GM18909 (cell line): ENCODE measurements at regions not wholly inside any gene's neighbourhood (a gene's known extent, or its start where the extent isn't known, plus 50 kb on each side); places are given as distances from the start of the nearest gene placed in this dataset.
A peak's percentile ranks its signal among the peaks of the same experiment; 100 is the strongest.
"Not testable (repeated sequence)": the region's sequence is repeated elsewhere in the genome, so short reads cannot be mapped to it uniquely, and the experiment has no call there.

Experiments
- ATAC-seq: cut with Tn5 transposase; IDR thresholded peaks from one replicate; pipeline ENCODE4 v1.9.1; 2021; ENCODE audit warnings: mild to moderate bottlenecking; ENCODE audit not compliant: unreplicated experiment, poor library complexity

DNA sequence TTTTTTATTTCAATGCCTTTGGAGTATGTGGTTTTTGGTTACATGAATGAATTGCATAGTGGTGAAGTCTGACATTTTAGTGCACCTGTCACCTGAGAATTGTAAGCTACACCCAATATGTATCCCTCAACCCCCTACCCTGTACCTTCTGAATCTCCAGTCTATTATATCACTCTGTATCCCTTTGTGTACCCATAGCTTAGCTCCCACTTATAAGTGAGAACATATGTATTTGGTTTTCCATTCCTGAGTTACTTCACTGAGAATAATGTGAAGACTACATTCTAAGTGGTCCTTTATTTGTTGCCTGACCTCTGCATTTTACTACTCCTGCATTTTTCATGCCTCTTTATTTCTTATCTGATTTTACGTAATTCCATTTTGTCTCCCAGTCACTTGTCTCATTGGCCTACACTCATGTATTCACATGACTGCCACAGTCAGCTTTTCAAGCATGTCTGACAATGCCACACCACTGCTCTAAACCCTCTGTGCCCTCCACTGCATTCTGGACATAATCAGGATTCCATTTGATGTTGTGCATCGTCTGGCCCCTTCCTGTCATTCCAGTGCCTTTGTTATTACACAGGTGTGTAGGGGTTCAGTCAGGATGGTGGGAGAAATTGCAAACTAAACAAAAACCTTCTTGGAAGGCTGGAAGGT, 1325.5 kb downstream of the XPNPEP1 start:
- no peak for ATAC-seq

DNA sequence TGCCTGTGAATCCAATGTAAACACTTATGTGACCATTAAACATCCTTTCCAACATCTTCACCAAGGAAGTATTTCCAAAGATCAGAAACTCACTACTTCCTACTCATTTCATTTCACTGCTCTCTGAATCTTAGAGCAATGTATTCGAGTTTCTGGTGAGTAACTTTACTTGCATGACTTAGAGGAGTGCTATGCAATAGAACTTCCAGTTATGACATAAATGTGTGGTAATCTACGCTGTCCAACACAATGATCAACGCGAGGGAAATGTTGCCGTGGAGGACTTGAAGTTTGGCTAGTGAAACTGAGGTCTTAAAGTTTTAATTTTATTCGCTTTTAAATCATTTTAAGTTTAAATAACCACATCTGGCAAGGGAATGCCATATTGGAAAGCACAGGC, 1326.3 kb downstream of the XPNPEP1 start:
- ATAC-seq = no peak

DNA sequence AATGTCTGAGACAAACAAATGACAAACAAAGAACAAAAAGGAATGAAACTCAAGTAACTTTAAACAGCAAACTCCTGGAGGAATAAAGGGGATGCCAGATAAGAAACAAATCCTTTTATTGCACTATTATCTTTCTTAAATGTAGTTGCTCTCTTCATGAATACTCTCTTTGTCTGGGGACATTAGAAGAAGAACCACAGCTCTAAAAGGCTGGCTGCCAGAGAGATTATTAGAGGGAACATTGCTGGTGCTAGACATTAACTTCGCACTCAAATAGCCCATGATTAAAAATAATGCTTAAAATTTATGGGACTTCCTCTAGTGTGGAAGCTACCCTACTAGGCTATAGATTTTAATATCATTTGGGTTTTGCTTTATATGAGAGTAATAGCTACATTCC, 1330.4 kb downstream of the XPNPEP1 start:
- no peak for ATAC-seq

DNA sequence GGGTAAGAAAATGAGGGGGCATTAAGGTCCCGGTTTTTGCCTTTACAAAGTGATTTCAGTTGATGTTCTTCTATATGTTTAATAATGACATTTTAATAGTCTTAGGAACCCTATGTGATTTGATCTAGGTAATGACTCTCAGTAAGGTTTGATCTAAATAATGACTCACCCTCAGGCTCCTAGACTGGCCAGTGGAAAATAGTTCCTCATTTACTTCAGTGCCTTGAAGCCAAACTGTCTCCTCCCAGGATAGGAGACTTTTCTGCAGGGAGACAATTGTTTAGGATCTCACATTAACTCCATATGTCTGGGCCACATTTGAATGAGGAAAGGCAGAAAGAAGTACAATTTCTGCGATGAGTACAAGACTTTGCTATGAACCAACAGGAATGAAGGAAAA, 1331.9 kb downstream of the XPNPEP1 start:
- ATAC-seq = no peak

DNA sequence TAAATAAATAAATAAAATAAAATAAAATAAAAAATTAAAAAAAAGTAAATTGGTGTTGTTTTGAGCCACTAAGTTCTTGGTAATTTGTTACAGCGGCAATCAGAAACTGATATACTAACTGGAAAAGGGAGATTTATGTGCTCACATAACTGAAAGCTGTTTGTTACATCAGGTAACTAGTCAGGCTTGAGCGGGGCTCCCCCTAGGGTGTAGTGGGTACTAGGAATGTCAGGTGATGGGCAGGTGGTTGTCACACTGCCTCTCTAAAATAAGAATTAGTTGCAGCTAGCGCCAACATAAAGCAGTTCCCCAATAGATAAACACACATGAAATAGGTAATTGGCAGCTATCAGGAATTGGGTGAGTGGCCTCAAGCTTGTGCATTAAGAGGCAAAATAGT, 1336.9 kb downstream of the XPNPEP1 start:
- ATAC-seq = no peak

DNA sequence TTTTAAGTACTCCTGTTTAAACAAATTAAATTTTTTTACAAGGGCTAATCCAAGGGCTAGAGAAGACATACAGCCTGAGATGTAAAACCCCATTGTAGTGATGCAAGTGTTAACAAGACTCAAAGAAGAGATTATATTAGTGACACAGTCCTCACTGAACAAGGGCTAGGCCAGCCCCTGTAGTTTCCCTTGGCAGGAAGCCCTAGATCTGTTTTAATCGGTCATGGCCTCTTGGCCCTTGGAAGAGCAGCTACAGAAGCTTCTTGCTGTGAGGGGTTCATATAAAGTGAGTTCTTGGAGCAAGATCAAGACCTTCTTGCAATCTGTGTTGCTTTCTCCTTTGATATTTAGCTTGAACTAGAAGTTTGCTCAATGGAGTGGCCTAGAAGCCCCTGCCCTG, 1339.4 kb downstream of the XPNPEP1 start:
- no peak for ATAC-seq

DNA sequence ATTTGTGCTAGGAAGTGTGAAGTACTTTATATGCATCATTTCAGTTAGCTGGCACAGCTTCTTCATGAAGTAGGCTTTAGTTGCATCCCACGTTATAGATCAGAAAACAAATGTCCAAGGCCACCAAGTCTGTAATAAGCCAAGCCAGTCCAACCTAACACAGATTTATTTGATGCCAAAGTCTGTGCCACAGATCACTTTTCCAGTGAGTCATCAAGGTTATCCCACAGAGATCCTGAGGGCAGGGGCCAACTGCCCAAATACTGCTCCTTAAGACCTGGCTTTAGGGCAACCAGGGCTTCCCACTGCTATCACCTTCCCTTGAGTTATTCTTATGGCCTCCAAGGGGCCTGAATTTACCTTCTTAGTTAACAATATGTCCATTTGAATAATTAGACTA, 1340.4 kb downstream of the XPNPEP1 start:
- ATAC-seq = no peak

DNA sequence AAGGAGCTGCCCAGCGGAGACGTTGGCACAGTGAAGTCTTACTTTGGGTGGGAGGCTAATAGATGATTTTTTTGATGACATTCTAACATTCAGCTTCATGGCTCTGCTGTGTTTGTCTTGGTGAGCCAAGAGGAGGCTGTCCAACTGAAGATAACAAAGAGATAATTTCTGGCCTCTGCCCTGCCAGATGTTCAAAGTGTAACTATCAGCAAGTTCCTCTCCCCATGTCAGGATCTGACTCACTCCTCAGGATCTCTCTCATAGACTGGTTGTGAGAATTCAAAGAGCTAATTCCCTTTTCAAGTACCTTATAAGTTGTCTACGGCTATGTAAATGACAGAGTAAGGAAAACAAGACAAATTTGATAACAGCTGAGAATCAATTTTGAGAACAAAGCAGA, 1340.9 kb downstream of the XPNPEP1 start:
- no peak for ATAC-seq

DNA sequence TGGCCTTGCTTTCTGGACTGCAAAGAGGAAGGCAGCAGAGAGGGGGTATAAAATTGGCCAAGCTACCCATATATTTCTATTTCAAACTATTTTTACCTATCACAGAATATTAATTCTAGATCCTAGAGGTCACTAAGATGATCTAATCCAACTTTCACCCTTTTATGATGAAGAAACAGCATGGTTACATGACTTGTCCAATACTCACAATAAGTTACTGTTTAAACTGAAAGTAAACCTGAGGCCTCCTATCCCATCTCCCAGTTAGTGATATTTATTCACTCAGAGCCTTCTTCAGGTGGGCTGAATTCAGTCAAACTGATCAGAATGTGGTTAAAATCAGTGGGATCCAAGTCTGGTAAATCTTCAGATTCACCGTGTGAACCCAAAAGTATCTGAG, 1345.1 kb downstream of the XPNPEP1 start:
- no peak for ATAC-seq

DNA sequence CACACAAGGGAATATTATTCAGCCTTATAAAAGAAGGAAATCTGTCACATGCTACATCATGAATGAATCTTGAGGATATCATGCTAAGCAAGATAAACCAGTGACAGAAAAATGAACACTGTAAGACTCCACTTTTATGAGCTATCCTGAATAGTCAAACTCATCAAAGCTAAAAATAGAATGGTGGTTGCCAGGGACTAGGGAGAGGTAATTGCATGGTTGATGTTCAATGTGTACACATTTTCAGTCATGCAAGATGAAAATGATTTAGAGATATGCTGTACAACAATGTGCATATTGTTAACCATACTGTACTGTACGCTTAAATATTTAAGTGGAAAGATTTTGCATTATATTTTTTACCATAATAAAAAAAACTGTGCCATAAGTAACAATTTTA, 1349.1 kb downstream of the XPNPEP1 start:
- no peak for ATAC-seq

DNA sequence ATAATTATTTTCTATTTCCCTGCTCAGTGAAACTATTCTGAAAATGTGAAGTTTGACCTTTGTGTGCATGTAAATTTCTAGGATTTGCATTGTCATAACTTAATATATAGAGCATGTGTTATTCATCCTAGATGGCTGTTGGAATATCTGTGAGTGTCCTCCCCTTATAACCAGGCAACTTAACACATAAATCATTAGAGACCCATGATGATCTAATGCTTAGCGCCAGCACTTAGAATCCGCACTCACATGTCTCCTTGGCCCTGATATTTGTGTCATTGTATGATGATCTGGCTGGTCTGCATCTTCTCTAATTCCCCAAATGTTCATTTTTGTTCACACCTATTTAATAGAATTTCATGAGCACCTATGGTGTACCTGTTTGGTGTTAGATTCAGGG, 1354.5 kb downstream of the XPNPEP1 start:
- ATAC-seq = no peak

DNA sequence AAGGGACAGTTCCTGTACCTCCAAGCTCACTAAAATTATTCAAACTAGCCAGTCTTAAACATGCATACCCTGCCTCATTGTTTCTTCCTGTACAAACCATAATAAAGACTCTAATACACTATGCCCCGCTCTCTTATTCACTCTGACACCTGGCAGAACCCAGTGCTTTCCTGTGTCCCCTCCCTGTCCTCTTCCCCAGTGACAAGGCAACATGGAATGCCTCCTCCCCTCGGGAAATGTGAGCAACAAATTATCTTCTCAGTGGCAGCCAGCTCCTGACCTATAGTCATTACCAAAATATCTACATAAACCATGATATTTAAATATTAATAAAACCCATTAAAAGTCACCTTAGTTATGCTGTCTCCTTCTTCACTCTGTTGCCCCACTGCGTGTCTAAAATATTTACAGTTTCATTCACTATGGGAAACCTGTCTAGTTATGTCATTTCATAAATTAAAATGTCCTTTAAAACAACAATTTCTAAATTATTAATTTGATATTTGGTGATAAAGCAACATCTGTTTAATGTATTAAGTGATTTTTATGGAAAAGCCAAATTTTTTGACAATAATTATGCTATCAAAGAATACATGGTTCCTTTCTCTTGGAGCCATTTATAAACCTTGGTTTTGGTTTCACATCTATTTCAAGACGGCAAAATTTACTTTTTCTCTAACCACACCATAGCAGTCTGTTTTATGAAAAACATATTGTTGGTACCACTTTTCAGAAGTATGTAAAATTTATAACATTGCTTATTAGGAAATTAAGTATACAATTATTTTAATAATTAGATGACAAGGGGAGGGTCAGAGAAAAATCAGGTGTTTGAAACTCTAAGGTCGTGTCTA, 1355.2 kb downstream of the XPNPEP1 start:
- peak; percentile 65 for ATAC-seq

DNA sequence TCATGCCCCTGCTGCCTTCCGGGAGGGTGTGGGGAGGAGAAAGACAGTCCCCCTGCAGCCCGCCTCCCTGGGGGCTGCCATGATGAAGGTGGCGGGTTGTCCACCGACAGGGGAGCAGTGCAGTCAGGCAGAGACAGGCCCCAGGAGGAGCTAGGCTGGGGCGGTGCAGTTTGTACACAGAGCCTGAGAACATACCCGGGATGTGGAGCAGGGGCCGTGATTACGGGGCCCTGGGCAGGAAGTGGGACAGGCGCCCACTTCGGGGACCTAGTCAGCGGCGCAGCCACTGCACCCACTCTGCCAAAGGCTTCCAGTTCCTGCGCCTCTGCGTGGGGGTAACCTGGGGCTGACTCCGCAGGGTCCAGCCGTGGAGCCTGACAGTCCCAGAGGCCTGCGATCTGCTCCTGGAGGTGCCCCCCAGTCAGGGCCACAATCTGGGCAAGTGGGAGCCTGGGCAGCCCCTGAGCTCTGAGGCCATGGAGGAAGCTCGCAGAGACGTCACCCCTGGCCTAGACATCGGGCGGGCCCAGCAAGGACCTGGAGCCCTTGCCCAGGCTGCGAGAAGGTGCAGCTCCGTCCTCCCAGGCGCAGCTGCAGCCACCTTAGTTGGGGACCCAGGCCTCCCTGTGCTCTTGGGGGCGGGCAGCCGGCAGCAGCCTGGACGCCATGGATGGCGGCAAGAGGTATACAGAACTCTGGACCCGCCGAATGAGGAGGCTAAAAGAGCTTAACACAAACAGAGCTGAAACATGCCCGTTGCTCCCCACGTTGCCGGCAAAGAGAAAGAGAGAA, 1356.8 kb downstream of the XPNPEP1 start:
- ATAC-seq = no peak

DNA sequence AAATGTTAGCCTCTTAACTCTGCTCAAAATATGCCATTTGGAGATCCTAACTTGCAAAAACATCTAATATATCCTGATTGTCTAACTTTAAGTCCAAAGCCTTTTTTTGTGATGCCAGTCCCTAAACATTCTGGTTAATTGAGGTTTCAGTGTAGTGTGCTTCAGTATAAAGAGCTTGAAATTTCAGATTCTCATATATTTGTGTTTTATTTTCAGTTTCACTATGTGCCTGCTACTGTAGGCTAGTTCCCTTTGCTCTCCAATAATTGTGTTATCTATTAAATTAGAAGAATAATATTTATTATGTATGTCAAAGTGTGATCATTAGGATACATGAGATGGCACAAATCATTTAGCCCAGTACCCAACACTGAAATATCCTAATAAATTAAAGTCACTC, 1361.2 kb downstream of the XPNPEP1 start:
- no peak for ATAC-seq

DNA sequence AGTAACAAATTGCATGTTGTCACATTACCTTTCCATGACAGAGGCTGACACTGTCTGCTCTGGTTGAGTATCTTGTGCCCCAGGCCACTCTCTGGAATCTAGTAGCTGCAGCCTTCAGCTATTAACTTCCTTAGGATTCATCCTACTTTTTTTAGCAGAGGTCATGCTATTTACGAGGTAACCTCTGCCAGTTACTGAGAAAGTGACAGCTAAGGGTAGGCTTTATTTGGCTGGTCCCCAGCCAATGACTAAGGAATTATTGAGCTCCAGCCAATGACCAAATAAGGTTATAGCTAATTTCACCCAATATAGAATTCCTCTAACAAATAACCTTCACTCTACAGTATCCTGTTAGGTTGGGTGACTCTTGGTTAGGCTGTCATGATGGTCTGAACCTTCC, 1361.7 kb downstream of the XPNPEP1 start:
- ATAC-seq = no peak

DNA sequence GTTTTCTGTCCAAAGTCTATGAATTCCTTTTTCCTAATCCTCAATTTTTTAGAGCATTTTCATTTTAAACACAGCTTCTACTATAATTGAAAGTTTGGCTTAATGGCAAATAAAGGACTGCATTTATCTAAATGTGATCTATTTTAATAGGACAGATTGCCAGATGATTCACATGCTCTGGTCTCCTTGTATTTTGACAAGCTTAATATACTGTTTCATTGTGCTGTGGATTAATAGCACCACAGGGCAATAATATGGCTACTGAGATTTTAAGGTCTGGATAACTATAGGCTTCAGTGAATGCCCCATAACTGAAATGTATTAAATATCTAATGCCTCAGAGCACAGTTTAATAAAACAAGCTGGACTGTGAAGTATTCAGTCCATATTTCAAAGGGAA, 1362.8 kb downstream of the XPNPEP1 start:
- ATAC-seq = no peak

DNA sequence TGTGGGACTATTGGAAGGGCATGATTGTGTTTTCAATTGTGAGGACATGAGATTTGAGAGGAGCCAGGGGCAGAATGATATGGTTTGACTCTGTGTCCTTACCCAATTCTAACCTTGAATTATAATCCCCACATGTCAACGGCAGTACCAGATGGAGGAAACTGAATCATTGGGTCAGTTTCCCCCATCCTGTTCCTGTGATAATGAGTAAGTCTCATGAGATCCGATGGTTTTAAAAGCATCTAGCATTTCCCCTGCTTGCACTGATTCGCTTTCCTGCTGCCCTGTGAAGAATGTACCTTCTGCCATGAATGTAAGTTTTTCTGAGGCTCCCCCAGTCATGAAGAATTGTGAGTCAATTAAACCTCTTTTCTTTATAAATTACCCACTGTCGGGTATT, 1367.1 kb downstream of the XPNPEP1 start:
- ATAC-seq = no peak

DNA sequence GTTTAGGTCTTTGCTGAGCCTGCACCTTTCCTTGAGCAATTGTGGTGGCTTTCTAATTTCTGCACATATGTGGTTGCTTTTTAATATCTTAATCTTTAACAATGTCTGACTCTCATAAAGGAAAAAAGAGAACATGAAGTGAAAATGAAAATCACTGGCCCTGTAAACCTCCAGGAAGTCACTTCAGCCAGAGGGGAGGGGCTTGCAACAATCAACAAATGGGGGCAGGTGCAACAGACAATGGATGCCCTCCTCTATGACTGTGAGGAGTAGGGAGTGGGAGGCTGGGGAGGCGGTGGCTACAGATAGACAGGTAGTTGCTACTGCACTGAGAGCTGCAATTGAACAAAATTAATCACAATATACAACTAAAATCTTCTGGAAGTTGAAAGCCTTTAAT, 1377.4 kb downstream of the XPNPEP1 start:
- peak; percentile 88 for ATAC-seq

DNA sequence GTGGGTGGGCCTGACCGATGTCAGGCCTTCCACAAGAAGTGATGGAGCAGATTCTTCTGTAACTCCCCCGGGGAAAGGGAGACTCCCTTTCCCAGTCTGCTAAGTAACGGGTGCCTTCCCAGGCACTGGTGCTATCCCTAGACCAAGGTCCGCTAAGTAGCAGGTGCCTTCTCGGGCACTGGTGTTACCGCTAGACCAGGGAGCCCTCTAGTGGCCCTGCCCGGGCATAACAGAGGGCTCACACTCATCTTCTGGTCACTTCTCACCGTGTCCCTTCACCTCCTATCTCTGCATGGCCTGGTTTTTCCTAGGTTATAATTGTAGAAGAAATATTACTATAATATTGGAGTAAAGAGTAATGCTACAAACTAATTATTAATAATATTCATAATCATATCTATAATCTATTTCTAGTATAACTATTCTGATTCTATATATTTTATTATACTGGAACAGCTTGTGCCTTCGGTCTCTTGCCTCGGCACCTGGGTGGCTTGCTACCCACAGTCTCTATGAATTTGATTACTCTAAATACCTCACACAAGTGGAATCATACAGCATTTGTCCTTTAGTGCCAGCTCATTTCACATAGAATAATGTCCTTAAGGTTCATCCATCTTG, 1378.7 kb downstream of the XPNPEP1 start:
- peak; percentile 84 for ATAC-seq

DNA sequence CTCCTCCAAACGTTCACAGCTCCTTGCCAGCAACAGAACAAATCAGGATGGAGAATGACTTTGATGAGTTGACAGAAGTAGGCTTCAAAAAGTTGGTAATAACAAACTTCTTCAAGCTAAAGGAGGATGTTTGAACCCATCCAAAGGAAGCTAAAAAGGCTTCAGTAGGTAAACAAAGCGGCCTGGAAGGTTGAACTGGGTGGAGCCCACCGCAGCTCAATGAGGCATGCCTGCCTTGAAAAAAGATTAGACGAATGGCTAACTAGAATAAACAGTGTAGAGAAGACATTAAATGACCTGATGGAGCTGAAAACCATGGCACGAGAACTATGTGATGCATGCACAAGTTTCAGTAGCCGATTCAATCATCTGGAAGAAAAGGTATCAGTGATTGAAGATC, 1369.0 kb upstream of the SORCS1 start:
- ATAC-seq = not testable (repeated sequence)
